GM12873 (cell line): ENCODE measurements at regions not wholly inside any gene's neighbourhood (a gene's known extent, or its start where the extent isn't known, plus 50 kb on each side); places are given as distances from the start of the nearest gene placed in this dataset.

Source experiments
- TF ChIP-seq, protein P1 (sequence below): IDR thresholded peaks from 2 replicates; pipeline ENCODE4 v1.5.1; 2012; ENCODE audit warnings: low read depth, mild to moderate bottlenecking, moderate library complexity, low read length, control low read depth; ENCODE audit not compliant: insufficient read depth; ENCODE audit errors: missing control alignments

DNA sequence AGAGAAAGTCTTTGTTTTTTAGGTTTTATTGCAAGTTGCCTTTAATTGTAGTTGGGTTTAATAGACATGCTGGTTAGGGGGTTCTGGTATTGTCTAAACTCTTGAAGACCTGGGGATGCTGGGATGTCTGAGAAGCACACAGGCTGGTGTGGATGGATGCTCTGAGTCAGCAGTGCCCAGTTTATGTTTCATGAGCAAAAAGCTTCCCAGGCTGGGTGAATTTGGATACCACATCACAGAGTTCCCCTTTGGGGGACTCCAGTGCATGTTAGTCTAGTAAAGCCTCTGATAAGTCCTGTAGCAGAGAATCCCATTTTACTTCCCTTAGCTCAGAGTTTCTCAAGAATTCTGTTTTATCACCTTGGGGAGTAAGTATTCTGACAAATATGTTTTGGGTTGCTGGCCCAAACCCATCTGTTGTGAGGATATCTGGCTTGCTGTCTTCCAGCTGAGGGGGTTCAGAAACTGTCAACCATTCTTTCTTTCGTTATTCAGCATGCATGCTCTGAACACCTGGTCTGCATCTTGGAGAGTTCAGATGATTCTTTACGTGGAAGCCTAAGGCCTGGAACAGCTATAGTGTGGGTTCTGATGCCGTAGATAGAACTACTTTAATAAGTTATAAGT, 509.1 kb downstream of the VRK1 start:
- TF ChIP-seq, protein P1, sequence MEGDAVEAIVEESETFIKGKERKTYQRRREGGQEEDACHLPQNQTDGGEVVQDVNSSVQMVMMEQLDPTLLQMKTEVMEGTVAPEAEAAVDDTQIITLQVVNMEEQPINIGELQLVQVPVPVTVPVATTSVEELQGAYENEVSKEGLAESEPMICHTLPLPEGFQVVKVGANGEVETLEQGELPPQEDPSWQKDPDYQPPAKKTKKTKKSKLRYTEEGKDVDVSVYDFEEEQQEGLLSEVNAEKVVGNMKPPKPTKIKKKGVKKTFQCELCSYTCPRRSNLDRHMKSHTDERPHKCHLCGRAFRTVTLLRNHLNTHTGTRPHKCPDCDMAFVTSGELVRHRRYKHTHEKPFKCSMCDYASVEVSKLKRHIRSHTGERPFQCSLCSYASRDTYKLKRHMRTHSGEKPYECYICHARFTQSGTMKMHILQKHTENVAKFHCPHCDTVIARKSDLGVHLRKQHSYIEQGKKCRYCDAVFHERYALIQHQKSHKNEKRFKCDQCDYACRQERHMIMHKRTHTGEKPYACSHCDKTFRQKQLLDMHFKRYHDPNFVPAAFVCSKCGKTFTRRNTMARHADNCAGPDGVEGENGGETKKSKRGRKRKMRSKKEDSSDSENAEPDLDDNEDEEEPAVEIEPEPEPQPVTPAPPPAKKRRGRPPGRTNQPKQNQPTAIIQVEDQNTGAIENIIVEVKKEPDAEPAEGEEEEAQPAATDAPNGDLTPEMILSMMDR = no peak

DNA sequence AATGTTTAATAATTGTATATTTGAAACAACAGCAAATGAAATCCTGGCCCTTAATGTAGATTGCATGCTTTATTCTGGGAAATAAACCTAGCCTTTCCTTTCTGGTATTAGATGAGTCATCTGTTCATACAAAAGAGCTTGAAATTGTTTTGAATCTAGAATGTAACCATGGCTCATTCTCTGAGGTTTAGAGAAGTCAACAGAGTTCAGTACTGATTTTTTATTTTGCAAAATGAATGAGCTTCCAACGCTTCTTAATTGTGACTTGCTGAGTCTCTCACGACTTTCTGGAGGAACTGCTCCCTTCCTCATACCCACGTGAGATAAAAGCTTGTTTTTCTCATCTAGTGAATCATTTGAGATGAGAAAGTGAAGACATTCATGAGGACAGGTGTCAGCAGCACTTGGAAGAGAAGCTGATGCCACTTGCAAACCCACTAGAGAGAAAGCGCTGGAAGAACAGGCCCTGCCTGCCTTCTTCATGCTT, 509.6 kb downstream of the VRK1 start:
- TF ChIP-seq, protein P1 = no peak

DNA sequence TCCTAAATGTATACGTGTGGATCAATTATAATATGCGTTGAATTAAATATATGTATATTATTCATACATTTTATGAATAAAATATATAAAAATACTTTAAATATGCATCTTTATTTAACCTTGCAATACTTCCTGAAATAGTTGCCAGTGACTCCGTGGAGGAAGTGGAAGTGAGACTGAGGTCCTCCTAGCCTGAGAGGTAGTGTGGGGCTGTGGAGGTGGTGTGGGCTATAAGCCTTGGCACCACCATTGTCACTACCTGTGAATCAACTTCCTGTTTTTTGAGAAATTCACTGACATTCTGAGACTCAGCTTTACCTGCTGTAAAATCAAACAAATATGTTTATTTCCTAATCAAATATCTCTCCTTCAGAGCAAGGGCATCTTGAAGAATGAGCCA, 514.2 kb downstream of the VRK1 start:
- TF ChIP-seq, protein P1 = no peak

DNA sequence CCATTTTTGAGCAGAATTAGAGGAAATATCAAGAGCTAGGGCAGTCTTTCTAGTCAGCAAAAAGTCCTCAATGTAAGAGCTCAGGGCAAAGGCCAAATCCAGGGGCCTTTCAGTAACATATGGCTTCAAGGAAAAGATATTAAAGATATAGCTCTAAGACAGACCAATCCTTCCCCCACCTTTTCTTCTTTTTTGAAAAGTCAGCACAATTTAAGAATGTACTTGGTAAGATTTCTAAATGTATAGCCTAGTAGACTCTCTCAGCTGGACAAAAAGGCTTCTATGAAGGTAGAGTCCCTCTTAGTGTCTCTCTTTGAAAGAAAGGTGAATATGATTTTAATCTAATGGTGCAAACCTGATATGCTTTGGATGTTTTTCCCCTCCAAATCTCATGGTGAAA, 515.7 kb downstream of the VRK1 start:
- TF ChIP-seq, protein P1 = no peak

DNA sequence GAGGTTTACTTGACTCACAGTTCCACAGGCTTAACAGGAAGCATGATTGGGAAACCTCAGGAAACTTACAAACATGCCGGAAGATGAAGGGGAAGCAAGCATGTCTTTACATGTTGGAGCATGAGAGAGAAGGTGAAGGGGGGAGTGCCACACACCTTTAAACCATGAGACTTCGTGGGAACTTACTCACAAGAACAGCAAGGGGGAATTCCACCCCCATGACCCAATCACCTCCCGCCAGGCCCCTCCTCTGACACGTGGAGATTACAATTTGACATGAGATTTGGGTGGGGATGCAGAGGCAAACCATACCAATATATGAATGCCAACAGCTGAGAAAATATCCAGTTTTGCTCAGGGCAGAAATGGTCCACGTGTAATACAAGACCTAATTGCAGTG, 518.6 kb downstream of the VRK1 start:
- TF ChIP-seq, protein P1 = no peak

DNA sequence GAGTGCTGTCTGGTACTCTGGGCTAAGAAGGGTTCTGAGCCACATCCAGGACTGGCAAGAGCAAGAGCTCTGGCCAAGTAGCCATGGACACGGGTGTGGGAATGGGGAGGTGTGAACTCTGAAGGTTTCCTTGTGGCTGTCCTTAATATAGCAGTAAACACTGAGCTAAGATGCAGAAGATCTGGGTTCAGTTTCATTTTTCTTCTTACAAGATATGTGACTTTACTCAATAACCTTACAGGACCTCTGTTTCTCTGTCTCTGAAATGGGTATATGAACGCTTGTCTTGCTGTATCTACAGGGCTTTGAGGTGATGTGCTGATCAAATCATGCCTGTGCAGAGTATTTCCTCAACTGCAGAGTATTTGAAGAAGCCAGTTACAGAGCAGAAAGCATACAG, 521.2 kb downstream of the VRK1 start:
- TF ChIP-seq, protein P1 = no peak

DNA sequence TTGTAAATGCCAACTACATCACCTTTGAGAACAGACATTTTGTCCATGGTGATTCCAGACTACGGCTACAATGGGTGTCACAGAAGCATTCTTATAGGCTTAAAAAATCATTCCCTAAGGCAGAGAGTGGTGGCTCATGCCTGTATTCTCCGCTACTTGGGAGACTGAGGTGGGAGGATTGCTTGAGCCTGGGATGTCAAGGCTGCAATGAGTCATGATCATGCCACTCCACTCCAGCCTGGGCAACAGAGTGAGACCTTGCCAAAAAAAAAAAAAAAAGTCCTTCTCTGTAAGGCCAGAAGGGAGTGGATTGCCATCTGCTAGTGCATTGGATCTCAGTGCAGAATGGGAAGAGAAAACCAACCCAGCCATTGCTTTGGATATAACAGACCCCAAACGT, 522.5 kb downstream of the VRK1 start:
- TF ChIP-seq, protein P1 = no peak
